ENCODE measurements at regions not wholly inside any gene's neighbourhood (a gene's known extent, or its start where the extent isn't known, plus 50 kb on each side); places are given as distances from the start of the nearest gene placed in this dataset.

DNA sequence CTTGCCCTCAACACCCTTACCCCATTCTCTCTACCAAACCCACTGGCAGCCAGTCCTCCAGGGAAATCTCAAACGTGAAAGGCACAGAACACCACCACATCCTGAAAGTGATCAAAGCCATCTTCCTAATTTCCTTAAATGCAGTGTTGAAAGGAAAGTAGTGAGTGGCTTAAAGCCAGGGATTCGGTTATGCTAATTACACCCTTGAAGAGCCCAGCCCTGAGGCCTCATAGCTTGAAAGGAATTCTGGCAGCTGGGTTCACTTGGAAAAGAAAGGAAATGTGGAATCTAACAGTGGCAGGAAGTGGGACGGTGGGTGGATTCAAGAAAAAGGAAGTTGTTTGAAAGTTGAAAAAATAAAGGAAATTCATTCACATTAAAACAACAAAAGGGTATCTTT is 73.0 kb upstream of the FICD start (continued):
- TF ChIP-seq, protein P1, sequence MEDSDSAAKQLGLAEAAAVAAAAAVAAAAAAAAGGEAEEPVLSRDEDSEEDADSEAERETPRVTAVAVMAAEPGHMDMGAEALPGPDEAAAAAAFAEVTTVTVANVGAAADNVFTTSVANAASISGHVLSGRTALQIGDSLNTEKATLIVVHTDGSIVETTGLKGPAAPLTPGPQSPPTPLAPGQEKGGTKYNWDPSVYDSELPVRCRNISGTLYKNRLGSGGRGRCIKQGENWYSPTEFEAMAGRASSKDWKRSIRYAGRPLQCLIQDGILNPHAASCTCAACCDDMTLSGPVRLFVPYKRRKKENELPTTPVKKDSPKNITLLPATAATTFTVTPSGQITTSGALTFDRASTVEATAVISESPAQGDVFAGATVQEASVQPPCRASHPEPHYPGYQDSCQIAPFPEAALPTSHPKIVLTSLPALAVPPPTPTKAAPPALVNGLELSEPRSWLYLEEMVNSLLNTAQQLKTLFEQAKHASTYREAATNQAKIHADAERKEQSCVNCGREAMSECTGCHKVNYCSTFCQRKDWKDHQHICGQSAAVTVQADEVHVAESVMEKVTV (CRISPR knock-in tag; IDR thresholded peaks at IDR 0.05), result no peak
- TF ChIP-seq PCBP1 (IDR thresholded peaks at IDR 0.05; ENCODE audit: low read depth, low read length, poor library complexity, severe bottlenecking) (no peak), ZNF561 (CRISPR knock-in tag; conservative IDR thresholded peaks at IDR 0.05) (no peak), HMG20B (CRISPR knock-in tag; IDR thresholded peaks at IDR 0.05) (no peak), ATF1 (CRISPR knock-in tag; IDR thresholded peaks at IDR 0.05) (no peak), ATF1 (tag; IDR thresholded peaks at IDR 0.05) (no peak), HMGN3 (IDR thresholded peaks at IDR 0.05; ENCODE audit: borderline replicate concordance, extremely low read depth, insufficient read length, low read depth, low read length) (no peak)

DNA sequence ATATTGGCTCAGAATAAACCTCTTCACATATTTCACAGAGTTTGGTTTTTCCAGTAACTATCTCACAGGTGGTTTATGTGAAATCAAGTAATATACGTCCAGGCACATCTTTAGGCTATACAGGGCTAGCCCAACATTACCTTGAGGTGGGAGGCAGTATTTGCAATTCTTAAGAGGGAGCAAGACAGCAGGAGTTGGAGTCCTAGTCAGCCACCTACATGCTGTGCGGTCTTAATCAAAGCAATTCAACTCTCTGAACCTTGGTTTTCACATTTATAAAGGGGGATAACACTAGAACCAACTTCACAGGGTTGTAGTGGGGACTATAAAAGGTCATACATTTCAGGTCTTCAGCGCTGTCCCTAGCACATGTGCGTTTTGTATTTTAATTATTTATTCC is 73.5 kb upstream of the FICD start:
- in situ Hi-C loops (cut with MboI), result no loop called here
- no peak overlapping the region for H3K9ac ChIP-seq (ENCODE audit: insufficient read depth in 1 of 2, low read depth in 2 of 2, low read length in 2 of 2)
- no peak for DNase-seq (ENCODE audit: extremely low read depth in 1 of 4, low spot score in 3 of 4)
- no peak for ATAC-seq
- intact Hi-C loops (cut with micrococcal nuclease), result no loop called here
- H3K79me2 ChIP-seq (ENCODE audit: control insufficient read depth, insufficient read depth, low read length), result no peaks in the 10 kb centered on the region
- CTCF ChIA-PET (ENCODE audit: low intra/inter-chr PET ratio), result no interaction called here
- H3K9me3 ChIP-seq (replicated peaks; ENCODE audit: control insufficient read depth, insufficient read depth, low read depth, low read length), result no peaks in the 10 kb centered on the region
- H3K27me3 ChIP-seq (ENCODE audit: control insufficient read depth in 2 of 2, insufficient read depth in 2 of 2, low read length in 2 of 2), result peaks cover 11 to 22% of the 10 kb centered on the region in 2 experiments
- no peaks in the 10 kb centered on the region for H4K20me1 ChIP-seq (replicated peaks; ENCODE audit: control insufficient read depth, insufficient read depth, low read length)
- no peak for TF ChIP-seq CHD2 (IDR thresholded peaks at IDR 0.05; ENCODE audit: low read depth, low read length)
- no peak for TF ChIP-seq ZNF764 (CRISPR knock-in tag; IDR thresholded peaks at IDR 0.05; ENCODE audit: low read depth)
- no peak for TF ChIP-seq RFX1 (IDR thresholded peaks at IDR 0.05)
- H3K4me2 ChIP-seq (ENCODE audit: insufficient read depth, low read length), result no peak overlapping the region
- H2AFZ ChIP-seq (ENCODE audit: low read depth, low read length), result no peak overlapping the region
- H3K4me3 ChIP-seq, result no peak overlapping the region
- no peak for FAIRE-seq
- POLR2A ChIA-PET, result no interaction called here
- H3K27ac ChIP-seq (ENCODE audit: extremely low read depth, low read depth, low read length), result no peak overlapping the region
- H3K36me3 ChIP-seq (ENCODE audit: control insufficient read depth, insufficient read depth, low read length), result no peaks in the 10 kb centered on the region
- no TSS peak for BruUV-seq (replicated peaks)
- 0% methylated on average over 4 of the region's 4 CpGs for WGBS (ENCODE audit: insufficient coverage, low coverage, missing lambda C conversion rate)
- no peaks in the 10 kb centered on the region for H3K9me1 ChIP-seq (ENCODE audit: control insufficient read depth, insufficient read depth, low read length)
- no peaks in the 10 kb centered on the region for H3K4me1 ChIP-seq (replicated peaks in 1 of 2; ENCODE audit: control insufficient read depth in 2 of 2, insufficient read depth in 2 of 2, low read length in 2 of 2)

Data from K562 (cell line).